Amniotic stem cell (primary cell): ENCODE measurements at regions not wholly inside any gene's neighbourhood (a gene's known extent, or its start where the extent isn't known, plus 50 kb on each side); places are given as distances from the start of the nearest gene placed in this dataset.

Source experiments
- DNase-seq: peaks from one replicate; lab custom pipeline; 2025; lab: John Stamatoyannopoulos, UW

- DNase-seq, result no peak
Observed at GRCh38 chr17:77602062-77602746, 356.3 kb upstream of the TNRC6C start.

- DNase-seq, result no peak
Observed at GRCh38 chr17:77602883-77603640, 355.4 kb upstream of the TNRC6C start.

GRCh38 chr17:77604301-77604972 lies 354.1 kb upstream of the TNRC6C start:
- DNase-seq, result no peak

- DNase-seq, result no peak
Observed at GRCh38 chr17:77604973-77605313, 353.6 kb upstream of the TNRC6C start.

- no peak for DNase-seq
Observed at GRCh38 chr17:77606146-77606864, 352.2 kb upstream of the TNRC6C start.

GRCh38 chr17:77606865-77607210 lies 351.7 kb upstream of the TNRC6C start:
- DNase-seq, result no peak

GRCh38 chr17:77607606-77608005 lies 350.9 kb upstream of the TNRC6C start:
- DNase-seq, result no peak

GRCh38 chr17:77608431-77608830 lies 350.1 kb upstream of the TNRC6C start:
- DNase-seq, result no peak

GRCh38 chr17:77609553-77610517 lies 348.7 kb upstream of the TNRC6C start:
- DNase-seq, result no peak

- DNase-seq, result no peak
Observed at GRCh38 chr17:77610518-77610893, 348.0 kb upstream of the TNRC6C start.

GRCh38 chr17:77610972-77611521 lies 347.5 kb upstream of the TNRC6C start:
- DNase-seq, result no peak

- DNase-seq, result no peak
Observed at GRCh38 chr17:77611791-77612502, 346.6 kb upstream of the TNRC6C start.

- no peak for DNase-seq
Observed at GRCh38 chr17:77613218-77613617, 345.3 kb upstream of the TNRC6C start.

GRCh38 chr17:77613627-77614026 lies 344.9 kb upstream of the TNRC6C start:
- DNase-seq, result no peak

- no peak for DNase-seq
Observed at GRCh38 chr17:77615703-77616253, 342.7 kb upstream of the TNRC6C start.

- DNase-seq, result no peak
Observed at GRCh38 chr17:77616254-77616731, 342.2 kb upstream of the TNRC6C start.

- no peak for DNase-seq
Observed at GRCh38 chr17:77617516-77617915, 341.0 kb upstream of the TNRC6C start.

- no peak for DNase-seq
Observed at GRCh38 chr17:77618173-77618572, 340.3 kb upstream of the TNRC6C start.

- DNase-seq, result no peak
Observed at GRCh38 chr17:77618731-77619130, 339.8 kb upstream of the TNRC6C start.

- no peak for DNase-seq
Observed at GRCh38 chr17:77619326-77619725, 339.2 kb upstream of the TNRC6C start.
